D721Med (cell line): ENCODE measurements at regions not wholly inside any gene's neighbourhood (a gene's known extent, or its start where the extent isn't known, plus 50 kb on each side); places are given as distances from the start of the nearest gene placed in this dataset.
A peak's percentile ranks its signal among the peaks of the same experiment; 100 is the strongest.

Source experiments
- DNase-seq: peaks from one replicate; pipeline ENCODE4 v3.0.0; 2011; ENCODE audit warnings: low spot score; ENCODE audit not compliant: insufficient read length
- FAIRE-seq: peaks from 2 replicates; lab custom pipeline; 2011; peaks lifted over from hg19 to GRCh38; lab: Jason Lieb, UNC
- CTCF ChIP-seq: IDR thresholded peaks from 2 replicates; pipeline ENCODE4 v1.5.1; 2012; ENCODE audit warnings: mild to moderate bottlenecking, control low read depth; ENCODE audit not compliant: insufficient read depth; ENCODE audit errors: missing control alignments

- no peak for TF ChIP-seq CTCF
- FAIRE-seq (no peak), DNase-seq (no peak)
Measured at GRCh38 chr2:226256237-226256636, 543.4 kb downstream of the IRS1 start.

DNA sequence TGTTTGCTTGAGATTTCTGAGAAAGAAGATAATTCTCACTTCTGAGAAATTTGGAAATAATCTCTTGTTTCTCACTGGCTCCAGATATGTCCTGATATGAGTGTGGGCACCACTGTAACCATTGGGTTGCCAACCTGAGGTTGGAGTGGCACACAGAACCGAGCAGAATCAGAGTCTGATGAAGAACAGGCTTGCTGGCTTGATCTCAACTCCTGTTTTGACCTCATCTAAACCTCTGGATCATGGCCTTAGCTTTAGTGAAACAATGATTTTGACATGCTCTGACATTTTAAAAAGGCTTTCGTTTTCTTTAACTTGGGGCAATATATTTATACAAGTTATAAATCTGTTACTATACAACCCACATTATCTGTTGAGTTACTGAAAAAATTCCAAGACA, 548.0 kb downstream of the IRS1 start:
- no peak for FAIRE-seq
- DNase-seq: no peak
- TF ChIP-seq CTCF: no peak

DNA sequence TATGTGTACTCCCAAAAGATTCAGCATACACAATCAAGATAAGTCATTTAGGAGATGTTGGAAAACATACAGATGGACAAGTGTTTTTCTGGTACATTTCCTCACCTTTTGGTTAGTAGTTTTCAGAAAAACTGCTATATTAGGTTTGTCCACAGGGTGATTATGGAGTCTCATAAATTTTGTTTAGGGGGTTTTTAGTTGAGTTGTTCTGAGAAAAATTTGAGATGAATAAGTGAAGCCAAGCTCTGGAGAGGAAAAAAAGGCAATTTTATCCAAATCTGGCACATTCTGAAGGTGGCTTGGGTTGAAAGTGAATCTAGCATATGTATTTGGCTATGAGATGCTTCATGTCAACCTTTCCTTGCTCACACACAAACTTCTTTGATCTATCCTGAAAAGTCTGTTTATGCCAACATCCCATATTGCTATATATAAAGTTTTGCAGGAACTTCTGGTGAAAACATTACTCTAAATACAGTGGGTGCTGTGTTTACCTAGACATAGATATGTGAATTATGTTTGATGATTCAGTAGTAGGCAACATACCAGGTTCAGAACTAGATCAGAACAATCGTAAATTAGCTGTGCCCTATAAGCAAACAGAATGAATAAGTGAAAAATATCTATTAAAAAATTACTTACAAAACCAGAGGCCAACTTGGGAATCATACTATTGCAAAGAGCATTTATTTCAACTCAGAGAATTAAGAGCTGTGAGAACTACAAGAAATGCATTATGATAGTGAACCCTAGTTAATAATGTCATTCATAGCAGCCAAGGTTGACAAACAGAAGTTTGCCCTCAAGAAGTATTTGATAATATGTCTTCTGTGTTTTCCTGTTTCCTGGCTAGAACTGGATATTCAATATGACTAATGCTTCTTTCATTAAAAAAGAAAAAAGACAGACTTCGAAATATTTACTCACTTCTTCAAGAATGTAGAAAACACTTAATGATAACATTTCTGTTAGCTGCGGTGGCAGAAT, 552.0 kb downstream of the IRS1 start:
- DNase-seq (no peak), FAIRE-seq (no peak)
- TF ChIP-seq CTCF: no peak

DNA sequence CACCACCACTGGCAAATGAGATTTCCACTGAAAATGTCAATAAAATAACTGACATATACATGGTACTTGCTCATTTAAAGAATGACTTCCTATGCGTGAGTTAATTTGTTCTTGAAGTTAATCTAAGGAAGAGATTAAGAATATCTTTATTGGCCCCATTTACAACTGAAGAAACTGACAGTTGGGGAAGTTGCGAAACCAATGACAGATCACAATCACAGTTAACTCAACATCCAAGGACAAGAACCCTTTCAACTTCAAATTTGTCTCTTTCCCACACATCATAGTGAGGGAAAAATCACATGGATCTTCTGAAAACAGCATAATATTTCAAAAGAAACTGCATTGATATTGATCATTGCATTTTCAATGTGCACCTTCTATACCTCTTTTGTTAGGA, 565.4 kb downstream of the IRS1 start:
- peak; percentile 70 for FAIRE-seq
- no peak for DNase-seq
- TF ChIP-seq CTCF: no peak

- no peak for FAIRE-seq
- TF ChIP-seq CTCF: no peak
- no peak for DNase-seq
Measured at GRCh38 chr2:226233388-226233787, 566.2 kb downstream of the IRS1 start.

DNA sequence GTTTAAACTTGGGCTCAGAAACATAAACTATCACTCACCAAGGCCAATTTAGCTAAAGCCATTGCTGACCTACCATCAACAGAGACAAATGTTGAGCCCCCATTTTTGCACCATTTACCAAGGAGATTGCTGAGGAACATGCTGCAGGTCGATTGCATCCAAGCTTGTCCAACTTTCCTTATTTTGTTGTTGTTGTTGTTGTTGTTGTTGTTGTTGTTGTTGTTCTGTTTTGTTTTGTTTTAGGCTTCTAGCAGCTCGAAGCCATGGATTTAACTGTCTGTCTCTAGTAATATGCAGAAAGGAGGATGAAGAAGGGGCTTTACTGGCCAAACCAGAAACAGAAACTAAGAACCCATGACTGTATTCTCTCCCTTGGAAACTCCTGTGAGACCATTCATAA, 571.5 kb downstream of the IRS1 start:
- DNase-seq (no peak), FAIRE-seq (no peak)
- TF ChIP-seq CTCF: no peak

DNA sequence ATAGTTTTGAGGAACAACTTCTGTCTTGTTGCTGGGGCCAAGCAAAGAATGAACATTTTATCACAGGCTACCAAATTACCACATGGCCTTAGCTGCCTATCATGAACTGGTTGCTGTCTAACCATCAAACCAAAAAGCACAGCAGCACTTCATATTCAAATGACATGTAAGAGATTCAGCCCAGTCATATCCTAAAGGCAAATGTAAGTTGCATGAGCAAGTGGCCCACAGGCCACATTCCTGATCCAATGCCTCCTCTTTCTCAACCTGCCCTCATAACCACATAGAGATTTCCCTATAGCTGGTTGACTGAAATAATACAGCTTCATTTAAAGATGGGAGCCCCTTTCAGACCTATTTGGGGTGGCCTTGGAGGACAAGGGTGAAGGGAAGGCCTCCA, 572.3 kb downstream of the IRS1 start:
- no peak for DNase-seq
- no peak for TF ChIP-seq CTCF
- no peak for FAIRE-seq
